ENCODE measurements at regions not wholly inside any gene's neighbourhood (a gene's known extent, or its start where the extent isn't known, plus 50 kb on each side); places are given as distances from the start of the nearest gene placed in this dataset.
"Not testable (repeated sequence)": the region's sequence is repeated elsewhere in the genome, so short reads cannot be mapped to it uniquely, and the experiment has no call there.

- Histone ChIP-seq H3K27me3 (ENCODE audit: control insufficient read depth in 3 of 3, insufficient read depth in 3 of 3, low read length in 3 of 3) (no peaks in the 10 kb centered on the region), H3K27ac (ENCODE audit: low read depth in 1 of 3, low read length in 2 of 3) (no peak overlapping the region), H3K36me3 (ENCODE audit: control insufficient read depth in 3 of 3, insufficient read depth in 2 of 3, low read depth in 1 of 3, low read length in 3 of 3) (no peaks in the 10 kb centered on the region), H3K4me3 (ENCODE audit: low read depth in 1 of 3, low read length in 3 of 3) (no peak overlapping the region), H3K9me3 (ENCODE audit: control insufficient read depth in 2 of 2, insufficient read depth in 1 of 2, low read depth in 1 of 2, low read length in 1 of 2) (no peaks in the 10 kb centered on the region), H3K4me1 (ENCODE audit: control insufficient read depth in 3 of 3, insufficient read depth in 2 of 3, low read depth in 1 of 3, low read length in 2 of 3) (no peaks in the 10 kb centered on the region)
- DNase-seq = no peak
- 20 to 39% (median 32%) methylated on average over 1 of the region's 1 CpG for WGBS, 3 donors
- no peak for FAIRE-seq
These were observed 91.2 kb upstream of the PAM start for GRCh38 chr5:102663749-102664530.

- no peak for FAIRE-seq
- no peaks in the 10 kb centered on the region for H3K4me1 ChIP-seq (ENCODE audit: control insufficient read depth in 3 of 3, insufficient read depth in 2 of 3, low read depth in 1 of 3, low read length in 2 of 3)
These were observed 90.3 kb upstream of the PAM start for GRCh38 chr5:102664616-102665335.

GRCh38 chr5:102666164-102666946 is 88.8 kb upstream of the PAM start:
- 67 to 81% (median 77%) methylated on average over 4 of the region's 4 CpGs for WGBS, 3 donors
- Histone ChIP-seq H3K9me3 (ENCODE audit: control insufficient read depth in 2 of 2, insufficient read depth in 1 of 2, low read depth in 1 of 2, low read length in 1 of 2) (no peaks in the 10 kb centered on the region), H3K27me3 (ENCODE audit: control insufficient read depth in 3 of 3, insufficient read depth in 3 of 3, low read length in 3 of 3) (no peaks in the 10 kb centered on the region), H3K27ac (ENCODE audit: low read depth in 1 of 3, low read length in 2 of 3) (no peak overlapping the region), H3K36me3 (ENCODE audit: control insufficient read depth in 3 of 3, insufficient read depth in 2 of 3, low read depth in 1 of 3, low read length in 3 of 3) (no peaks in the 10 kb centered on the region), H3K4me1 (ENCODE audit: control insufficient read depth in 3 of 3, insufficient read depth in 2 of 3, low read depth in 1 of 3, low read length in 2 of 3) (no peaks in the 10 kb centered on the region), H3K4me3 (ENCODE audit: low read depth in 1 of 3, low read length in 3 of 3) (no peak overlapping the region)
- no peak for DNase-seq
- FAIRE-seq = no peak

More at GRCh38 chr5:102664616-102665335, 90.3 kb upstream of the PAM start:
- Histone ChIP-seq H3K4me3 (ENCODE audit: low read depth in 1 of 3, low read length in 3 of 3) (no peak overlapping the region), H3K9me3 (ENCODE audit: control insufficient read depth in 2 of 2, insufficient read depth in 1 of 2, low read depth in 1 of 2, low read length in 1 of 2) (no peaks in the 10 kb centered on the region), H3K27ac (ENCODE audit: low read depth in 1 of 3, low read length in 2 of 3) (no peak overlapping the region), H3K27me3 (ENCODE audit: control insufficient read depth in 3 of 3, insufficient read depth in 3 of 3, low read length in 3 of 3) (no peaks in the 10 kb centered on the region), H3K36me3 (ENCODE audit: control insufficient read depth in 3 of 3, insufficient read depth in 2 of 3, low read depth in 1 of 3, low read length in 3 of 3) (no peaks in the 10 kb centered on the region)
- no peak for DNase-seq
- 58 to 67% (median 65%) methylated on average over 4 of the region's 4 CpGs for WGBS, 3 donors

GRCh38 chr5:102668220-102668932 is 86.7 kb upstream of the PAM start:
- Histone ChIP-seq H3K27me3 (ENCODE audit: control insufficient read depth in 3 of 3, insufficient read depth in 3 of 3, low read length in 3 of 3) (no peaks in the 10 kb centered on the region), H3K4me1 (ENCODE audit: control insufficient read depth in 3 of 3, insufficient read depth in 2 of 3, low read depth in 1 of 3, low read length in 2 of 3) (no peaks in the 10 kb centered on the region), H3K36me3 (ENCODE audit: control insufficient read depth in 3 of 3, insufficient read depth in 2 of 3, low read depth in 1 of 3, low read length in 3 of 3) (no peaks in the 10 kb centered on the region), H3K4me3 (ENCODE audit: low read depth in 1 of 3, low read length in 3 of 3) (no peak overlapping the region), H3K9me3 (ENCODE audit: control insufficient read depth in 2 of 2, insufficient read depth in 1 of 2, low read depth in 1 of 2, low read length in 1 of 2) (no peaks in the 10 kb centered on the region), H3K27ac (ENCODE audit: low read depth in 1 of 3, low read length in 2 of 3) (no peak overlapping the region)
- DNase-seq = no peak
- 56 to 72% (median 58%) methylated on average over 3 of the region's 3 CpGs for WGBS, 3 donors
- no peak for FAIRE-seq

GRCh38 chr5:102670224-102670836 is 84.8 kb upstream of the PAM start:
- Histone ChIP-seq H3K4me1 (ENCODE audit: control insufficient read depth in 3 of 3, insufficient read depth in 2 of 3, low read depth in 1 of 3, low read length in 2 of 3) (no peaks in the 10 kb centered on the region), H3K9me3 (ENCODE audit: control insufficient read depth in 2 of 2, insufficient read depth in 1 of 2, low read depth in 1 of 2, low read length in 1 of 2) (no peaks in the 10 kb centered on the region), H3K27ac (ENCODE audit: low read depth in 1 of 3, low read length in 2 of 3) (no peak overlapping the region), H3K4me3 (ENCODE audit: low read depth in 1 of 3, low read length in 3 of 3) (no peak overlapping the region), H3K36me3 (ENCODE audit: control insufficient read depth in 3 of 3, insufficient read depth in 2 of 3, low read depth in 1 of 3, low read length in 3 of 3) (no peaks in the 10 kb centered on the region), H3K27me3 (ENCODE audit: control insufficient read depth in 3 of 3, insufficient read depth in 3 of 3, low read length in 3 of 3) (no peaks in the 10 kb centered on the region)
- 68 to 75% (median 69%) methylated on average over 9 of the region's 9 CpGs for WGBS, 3 donors
- no peak for FAIRE-seq
- DNase-seq = no peak

- H3K9me3 ChIP-seq (ENCODE audit: control insufficient read depth in 2 of 2, insufficient read depth in 1 of 2, low read depth in 1 of 2, low read length in 1 of 2); DNase-seq; H3K27me3 ChIP-seq (ENCODE audit: control insufficient read depth in 3 of 3, insufficient read depth in 3 of 3, low read length in 3 of 3); FAIRE-seq; H3K4me1 ChIP-seq (ENCODE audit: control insufficient read depth in 3 of 3, insufficient read depth in 2 of 3, low read depth in 1 of 3, low read length in 2 of 3); H3K4me3 ChIP-seq (ENCODE audit: low read depth in 1 of 3, low read length in 3 of 3); H3K36me3 ChIP-seq (ENCODE audit: control insufficient read depth in 3 of 3, insufficient read depth in 2 of 3, low read depth in 1 of 3, low read length in 3 of 3); H3K27ac ChIP-seq (ENCODE audit: low read depth in 1 of 3, low read length in 2 of 3): not testable (repeated sequence)
- 86 to 87% (median 86%) methylated on average over 14 to 32 of the region's 32 CpGs for WGBS, 3 donors
These were observed 83.9 kb upstream of the PAM start for GRCh38 chr5:102671033-102671734.

- Histone ChIP-seq H3K4me1 (ENCODE audit: control insufficient read depth in 3 of 3, insufficient read depth in 2 of 3, low read depth in 1 of 3, low read length in 2 of 3) (no peaks in the 10 kb centered on the region), H3K36me3 (ENCODE audit: control insufficient read depth in 3 of 3, insufficient read depth in 2 of 3, low read depth in 1 of 3, low read length in 3 of 3) (no peaks in the 10 kb centered on the region), H3K4me3 (ENCODE audit: low read depth in 1 of 3, low read length in 3 of 3) (no peak overlapping the region), H3K9me3 (ENCODE audit: control insufficient read depth in 2 of 2, insufficient read depth in 1 of 2, low read depth in 1 of 2, low read length in 1 of 2) (no peaks in the 10 kb centered on the region), H3K27me3 (ENCODE audit: control insufficient read depth in 3 of 3, insufficient read depth in 3 of 3, low read length in 3 of 3) (no peaks in the 10 kb centered on the region), H3K27ac (ENCODE audit: low read depth in 1 of 3, low read length in 2 of 3) (no peak overlapping the region)
- DNase-seq (no peak), FAIRE-seq (no peak)
- WGBS, 3 donors = 59 to 76% (median 63%) methylated on average over 4 of the region's 4 CpGs
These were observed 76.6 kb upstream of the PAM start for GRCh38 chr5:102678267-102679058.
